ENCODE measurements at regions not wholly inside any gene's neighbourhood (a gene's known extent, or its start where the extent isn't known, plus 50 kb on each side); places are given as distances from the start of the nearest gene placed in this dataset.

- TF ChIP-seq POLR2AphosphoS5 (IDR thresholded peaks at IDR 0.05; ENCODE audit: borderline replicate concordance, low read depth, low read length) (no peak), FOXP2 (optimal IDR thresholded peaks at IDR 0.05; ENCODE audit: control extremely low read depth, extremely low read length, insufficient read depth) (no peak)
Observed at GRCh38 chr12:42944516-42944915, 355.0 kb upstream of the PRICKLE1 start.

Data from SK-N-MC (cell line).